ENCODE measurements at regions not wholly inside any gene's neighbourhood (a gene's known extent, or its start where the extent isn't known, plus 50 kb on each side); places are given as distances from the start of the nearest gene placed in this dataset.
"Not testable (repeated sequence)": the region's sequence is repeated elsewhere in the genome, so short reads cannot be mapped to it uniquely, and the experiment has no call there.

GRCh38 chr6:9830808-9831207, 584.1 kb downstream of the TFAP2A start:
- no peak overlapping the region for H3K27ac ChIP-seq (ENCODE audit: low read depth in 1 of 2, low read length in 1 of 2)
- H3K9me3 ChIP-seq (ENCODE audit: control insufficient read depth in 4 of 4, insufficient read depth in 3 of 4, low read length in 3 of 4): no peaks in the 10 kb centered on the region
- no peaks in the 10 kb centered on the region for H3K4me1 ChIP-seq (ENCODE audit: control insufficient read depth in 5 of 5, insufficient read depth in 5 of 5, low read length in 5 of 5)
- peaks cover 0 to 3% (median 0%) of the 10 kb centered on the region in 3 donors for H3K27me3 ChIP-seq (ENCODE audit: control insufficient read depth in 3 of 3, insufficient read depth in 3 of 3, low read length in 2 of 3)
- TF ChIP-seq, protein P1, sequence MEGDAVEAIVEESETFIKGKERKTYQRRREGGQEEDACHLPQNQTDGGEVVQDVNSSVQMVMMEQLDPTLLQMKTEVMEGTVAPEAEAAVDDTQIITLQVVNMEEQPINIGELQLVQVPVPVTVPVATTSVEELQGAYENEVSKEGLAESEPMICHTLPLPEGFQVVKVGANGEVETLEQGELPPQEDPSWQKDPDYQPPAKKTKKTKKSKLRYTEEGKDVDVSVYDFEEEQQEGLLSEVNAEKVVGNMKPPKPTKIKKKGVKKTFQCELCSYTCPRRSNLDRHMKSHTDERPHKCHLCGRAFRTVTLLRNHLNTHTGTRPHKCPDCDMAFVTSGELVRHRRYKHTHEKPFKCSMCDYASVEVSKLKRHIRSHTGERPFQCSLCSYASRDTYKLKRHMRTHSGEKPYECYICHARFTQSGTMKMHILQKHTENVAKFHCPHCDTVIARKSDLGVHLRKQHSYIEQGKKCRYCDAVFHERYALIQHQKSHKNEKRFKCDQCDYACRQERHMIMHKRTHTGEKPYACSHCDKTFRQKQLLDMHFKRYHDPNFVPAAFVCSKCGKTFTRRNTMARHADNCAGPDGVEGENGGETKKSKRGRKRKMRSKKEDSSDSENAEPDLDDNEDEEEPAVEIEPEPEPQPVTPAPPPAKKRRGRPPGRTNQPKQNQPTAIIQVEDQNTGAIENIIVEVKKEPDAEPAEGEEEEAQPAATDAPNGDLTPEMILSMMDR (IDR thresholded peaks at IDR 0.05; ENCODE audit: control extremely low read depth, extremely low read depth): no peak
- H3K36me3 ChIP-seq (ENCODE audit: control insufficient read depth in 4 of 4, insufficient read depth in 4 of 4, low read length in 4 of 4): no peaks in the 10 kb centered on the region
- no peak overlapping the region for H3K4me3 ChIP-seq
- H3K9ac ChIP-seq (ENCODE audit: insufficient read depth in 1 of 2, low read length in 2 of 2): no peak overlapping the region
- ATAC-seq (ENCODE audit: insufficient read depth, low FRiP score) (peak; percentile 6), DNase-seq (no peak)
- 50 to 61% methylated on average over 2 of the region's 2 CpGs for WGBS, 2 donors

DNA sequence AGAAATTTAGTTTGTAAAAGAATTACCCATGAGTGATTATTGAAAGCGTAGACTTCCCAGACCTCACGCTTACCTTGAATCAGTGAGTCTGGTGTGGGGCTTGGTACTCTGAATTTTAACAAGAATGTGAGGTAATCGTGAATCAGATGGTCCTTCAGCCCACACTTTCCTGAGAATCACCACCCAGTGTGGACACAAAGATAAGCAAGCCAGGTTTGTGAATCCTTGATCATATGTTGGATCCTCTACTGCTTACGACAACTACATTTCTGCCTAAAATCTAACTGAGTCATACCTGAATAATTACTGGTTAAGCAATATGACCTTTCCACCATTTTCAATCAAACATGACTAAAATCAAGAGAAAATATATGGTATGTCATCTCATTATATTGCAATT, 589.3 kb downstream of the TFAP2A start:
- no peak for ATAC-seq (ENCODE audit: insufficient read depth, low FRiP score)
- Histone ChIP-seq H3K27ac (ENCODE audit: low read depth in 1 of 2, low read length in 1 of 2) (no peak overlapping the region), H3K4me1 (ENCODE audit: control insufficient read depth in 5 of 5, insufficient read depth in 5 of 5, low read length in 5 of 5) (no peaks in the 10 kb centered on the region), H3K9ac (ENCODE audit: insufficient read depth in 1 of 2, low read length in 2 of 2) (no peak overlapping the region), H3K9me3 (ENCODE audit: control insufficient read depth in 4 of 4, insufficient read depth in 3 of 4, low read length in 3 of 4) (no peaks in the 10 kb centered on the region), H3K27me3 (ENCODE audit: control insufficient read depth in 3 of 3, insufficient read depth in 3 of 3, low read length in 2 of 3) (peaks cover 0 to 3% (median 0%) of the 10 kb centered on the region in 3 donors), H3K4me3 (no peak overlapping the region), H3K36me3 (ENCODE audit: control insufficient read depth in 4 of 4, insufficient read depth in 4 of 4, low read length in 4 of 4) (no peaks in the 10 kb centered on the region)
- 87 to 93% methylated on average over 4 of the region's 4 CpGs for WGBS, 2 donors
- TF ChIP-seq, protein P1 (IDR thresholded peaks at IDR 0.05; ENCODE audit: control extremely low read depth, extremely low read depth): no peak
- no peak for DNase-seq

- H3K4me3 ChIP-seq; H3K36me3 ChIP-seq (ENCODE audit: control insufficient read depth in 4 of 4, insufficient read depth in 4 of 4, low read length in 4 of 4); DNase-seq; H3K9me3 ChIP-seq (ENCODE audit: control insufficient read depth in 4 of 4, insufficient read depth in 3 of 4, low read length in 3 of 4); H3K9ac ChIP-seq (ENCODE audit: insufficient read depth in 1 of 2, low read length in 2 of 2); H3K27me3 ChIP-seq (ENCODE audit: control insufficient read depth in 3 of 3, insufficient read depth in 3 of 3, low read length in 2 of 3); H3K27ac ChIP-seq (ENCODE audit: low read depth in 1 of 2, low read length in 1 of 2); H3K4me1 ChIP-seq (ENCODE audit: control insufficient read depth in 5 of 5, insufficient read depth in 5 of 5, low read length in 5 of 5); ATAC-seq (ENCODE audit: insufficient read depth, low FRiP score): not testable (repeated sequence)
- 96% methylated on average over 24 of the region's 24 CpGs for WGBS, 2 donors
Measured at GRCh38 chr6:9810727-9811126, 604.1 kb downstream of the TFAP2A start.

GRCh38 chr6:9810286-9810685, 604.6 kb downstream of the TFAP2A start:
- Histone ChIP-seq H3K36me3 (ENCODE audit: control insufficient read depth in 4 of 4, insufficient read depth in 4 of 4, low read length in 4 of 4) (no peaks in the 10 kb centered on the region), H3K4me3 (no peak overlapping the region), H3K4me1 (ENCODE audit: control insufficient read depth in 5 of 5, insufficient read depth in 5 of 5, low read length in 5 of 5) (no peaks in the 10 kb centered on the region), H3K27ac (ENCODE audit: low read depth in 1 of 2, low read length in 1 of 2) (no peak overlapping the region), H3K27me3 (ENCODE audit: control insufficient read depth in 3 of 3, insufficient read depth in 3 of 3, low read length in 2 of 3) (no peaks in the 10 kb centered on the region), H3K9ac (ENCODE audit: insufficient read depth in 1 of 2, low read length in 2 of 2) (no peak overlapping the region), H3K9me3 (ENCODE audit: control insufficient read depth in 4 of 4, insufficient read depth in 3 of 4, low read length in 3 of 4) (peaks cover 0 to 2% (median 0%) of the 10 kb centered on the region in 4 donors)
- 88 to 89% methylated on average over 6 of the region's 6 CpGs for WGBS, 2 donors
- DNase-seq: no peak
- TF ChIP-seq, protein P1 (IDR thresholded peaks at IDR 0.05; ENCODE audit: control extremely low read depth, extremely low read depth): no peak
- no peak for ATAC-seq (ENCODE audit: insufficient read depth, low FRiP score)
